Prostate gland (tissue), 2 donors: ENCODE measurements at regions not wholly inside any gene's neighbourhood (a gene's known extent, or its start where the extent isn't known, plus 50 kb on each side); places are given as distances from the start of the nearest gene placed in this dataset.

Experiments
- CTCF ChIP-seq, 4 experiments: fragments of 200-600 bp in 2 of 4; fragments of 450-650 bp in 2 of 4; sonication (generic) in 2 of 4; IDR thresholded peaks; 1 replicate in 3 of 4; 2 replicates in 1 of 4; pipeline ENCODE4 v1.5.1; 2016 to 2019; ENCODE audit warnings: antibody characterized with exemption in 4 of 4, mild to moderate bottlenecking in 2 of 4, moderate library complexity in 2 of 4
- POLR2A ChIP-seq: fragments of 450-650 bp; IDR thresholded peaks from one replicate; pipeline ENCODE4 v1.6.1; 2016; ENCODE audit warnings: antibody characterized with exemption, mild to moderate bottlenecking
- POLR2AphosphoS5 ChIP-seq: sonication (generic); formaldehyde crosslinking; IDR thresholded peaks from one replicate; pipeline ENCODE4 v1.6.1; 2017; ENCODE audit warnings: antibody characterized with exemption

- TF ChIP-seq POLR2AphosphoS5 (no peak), CTCF (IDR thresholded peaks at IDR 0.05) (no peak), POLR2A (no peak)
Measured at GRCh38 chr10:128316121-128316726, 190.0 kb upstream of the MKI67 start.
